HL-60 (cell line): ENCODE measurements at regions not wholly inside any gene's neighbourhood (a gene's known extent, or its start where the extent isn't known, plus 50 kb on each side); places are given as distances from the start of the nearest gene placed in this dataset.

ENCODE experiments used
- POLR2AphosphoS5 ChIP-seq: IDR thresholded peaks from 2 replicates; pipeline ENCODE4 v1.6.1; 2012; ENCODE audit warnings: low read depth
- TF ChIP-seq, protein P1 (sequence below): IDR thresholded peaks from one replicate; pipeline ENCODE4 v1.5.1; 2011; ENCODE audit warnings: low read length, control low read depth, inconsistent platforms; ENCODE audit not compliant: insufficient read depth
- TF ChIP-seq, protein P2 (sequence below): IDR thresholded peaks from 2 replicates; pipeline ENCODE4 v1.6.1; 2012; ENCODE audit warnings: low read depth; ENCODE audit not compliant: insufficient replicate concordance

DNA sequence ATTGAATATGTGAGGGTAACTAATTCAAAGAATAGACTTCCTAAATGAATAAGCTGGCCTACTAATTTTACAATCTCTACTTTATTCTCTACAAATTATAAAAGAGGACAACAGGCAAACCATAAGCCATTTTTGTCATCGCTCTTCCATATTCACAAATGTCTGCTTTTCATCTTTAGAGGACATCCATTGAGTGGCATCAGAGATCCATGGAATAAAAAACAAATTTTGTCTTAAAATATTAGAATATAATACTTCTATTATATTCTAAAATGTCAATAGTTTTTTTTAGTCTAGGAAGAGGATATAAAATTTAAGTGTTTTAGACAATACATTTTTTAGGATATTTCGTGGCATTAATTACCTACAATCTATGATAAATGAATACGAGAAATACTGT is 300.9 kb upstream of the TACR3 start:
- TF ChIP-seq, protein P1, sequence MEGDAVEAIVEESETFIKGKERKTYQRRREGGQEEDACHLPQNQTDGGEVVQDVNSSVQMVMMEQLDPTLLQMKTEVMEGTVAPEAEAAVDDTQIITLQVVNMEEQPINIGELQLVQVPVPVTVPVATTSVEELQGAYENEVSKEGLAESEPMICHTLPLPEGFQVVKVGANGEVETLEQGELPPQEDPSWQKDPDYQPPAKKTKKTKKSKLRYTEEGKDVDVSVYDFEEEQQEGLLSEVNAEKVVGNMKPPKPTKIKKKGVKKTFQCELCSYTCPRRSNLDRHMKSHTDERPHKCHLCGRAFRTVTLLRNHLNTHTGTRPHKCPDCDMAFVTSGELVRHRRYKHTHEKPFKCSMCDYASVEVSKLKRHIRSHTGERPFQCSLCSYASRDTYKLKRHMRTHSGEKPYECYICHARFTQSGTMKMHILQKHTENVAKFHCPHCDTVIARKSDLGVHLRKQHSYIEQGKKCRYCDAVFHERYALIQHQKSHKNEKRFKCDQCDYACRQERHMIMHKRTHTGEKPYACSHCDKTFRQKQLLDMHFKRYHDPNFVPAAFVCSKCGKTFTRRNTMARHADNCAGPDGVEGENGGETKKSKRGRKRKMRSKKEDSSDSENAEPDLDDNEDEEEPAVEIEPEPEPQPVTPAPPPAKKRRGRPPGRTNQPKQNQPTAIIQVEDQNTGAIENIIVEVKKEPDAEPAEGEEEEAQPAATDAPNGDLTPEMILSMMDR, result no peak
- TF ChIP-seq, protein P2, sequence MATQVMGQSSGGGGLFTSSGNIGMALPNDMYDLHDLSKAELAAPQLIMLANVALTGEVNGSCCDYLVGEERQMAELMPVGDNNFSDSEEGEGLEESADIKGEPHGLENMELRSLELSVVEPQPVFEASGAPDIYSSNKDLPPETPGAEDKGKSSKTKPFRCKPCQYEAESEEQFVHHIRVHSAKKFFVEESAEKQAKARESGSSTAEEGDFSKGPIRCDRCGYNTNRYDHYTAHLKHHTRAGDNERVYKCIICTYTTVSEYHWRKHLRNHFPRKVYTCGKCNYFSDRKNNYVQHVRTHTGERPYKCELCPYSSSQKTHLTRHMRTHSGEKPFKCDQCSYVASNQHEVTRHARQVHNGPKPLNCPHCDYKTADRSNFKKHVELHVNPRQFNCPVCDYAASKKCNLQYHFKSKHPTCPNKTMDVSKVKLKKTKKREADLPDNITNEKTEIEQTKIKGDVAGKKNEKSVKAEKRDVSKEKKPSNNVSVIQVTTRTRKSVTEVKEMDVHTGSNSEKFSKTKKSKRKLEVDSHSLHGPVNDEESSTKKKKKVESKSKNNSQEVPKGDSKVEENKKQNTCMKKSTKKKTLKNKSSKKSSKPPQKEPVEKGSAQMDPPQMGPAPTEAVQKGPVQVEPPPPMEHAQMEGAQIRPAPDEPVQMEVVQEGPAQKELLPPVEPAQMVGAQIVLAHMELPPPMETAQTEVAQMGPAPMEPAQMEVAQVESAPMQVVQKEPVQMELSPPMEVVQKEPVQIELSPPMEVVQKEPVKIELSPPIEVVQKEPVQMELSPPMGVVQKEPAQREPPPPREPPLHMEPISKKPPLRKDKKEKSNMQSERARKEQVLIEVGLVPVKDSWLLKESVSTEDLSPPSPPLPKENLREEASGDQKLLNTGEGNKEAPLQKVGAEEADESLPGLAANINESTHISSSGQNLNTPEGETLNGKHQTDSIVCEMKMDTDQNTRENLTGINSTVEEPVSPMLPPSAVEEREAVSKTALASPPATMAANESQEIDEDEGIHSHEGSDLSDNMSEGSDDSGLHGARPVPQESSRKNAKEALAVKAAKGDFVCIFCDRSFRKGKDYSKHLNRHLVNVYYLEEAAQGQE, result no peak
- no peak for TF ChIP-seq POLR2AphosphoS5
